ENCODE measurements at regions not wholly inside any gene's neighbourhood (a gene's known extent, or its start where the extent isn't known, plus 50 kb on each side); places are given as distances from the start of the nearest gene placed in this dataset.
A peak's percentile ranks its signal among the peaks of the same experiment; 100 is the strongest.
"Not testable (repeated sequence)": the region's sequence is repeated elsewhere in the genome, so short reads cannot be mapped to it uniquely, and the experiment has no call there.

DNA sequence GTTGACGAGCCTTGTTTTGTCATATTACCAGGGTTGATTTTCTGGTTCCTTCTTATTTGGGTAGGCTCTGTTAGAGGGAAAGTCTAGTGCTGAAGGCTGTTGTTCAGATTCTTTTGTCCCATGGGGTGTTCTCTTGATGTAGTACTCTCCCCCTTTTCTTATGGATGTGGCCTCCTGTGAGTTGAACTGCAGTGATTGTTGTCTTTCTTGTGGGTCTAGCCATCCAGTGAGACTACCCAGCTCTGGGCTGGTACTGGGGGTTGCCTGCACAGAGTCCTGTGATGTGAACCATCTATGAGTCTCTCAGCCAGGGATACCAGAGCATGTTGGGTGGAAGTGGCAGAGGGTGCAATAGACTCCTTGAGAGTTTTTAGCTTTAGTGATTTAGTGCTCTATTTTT is 680.6 kb downstream of the RFPL4B start:
- intact Hi-C loops (cut with DNase I), result no loop called here
- DNase-seq, result no peak

DNA sequence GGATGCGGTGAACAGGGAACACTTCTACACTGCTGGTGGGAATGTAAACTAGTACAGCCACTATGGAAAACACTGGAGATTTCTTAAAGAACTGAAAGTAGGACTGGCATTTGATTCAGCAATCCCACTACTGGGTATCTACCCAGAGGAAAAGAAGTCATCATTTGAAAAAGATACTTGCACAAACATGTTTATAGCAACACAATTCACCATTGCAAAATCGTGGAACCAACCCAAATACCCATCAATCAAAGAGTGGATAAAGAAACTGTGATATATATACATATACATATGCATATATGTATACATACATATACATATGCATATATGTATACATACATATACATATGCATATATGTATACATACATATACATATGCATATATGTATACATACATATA is 682.0 kb downstream of the RFPL4B start:
- DNase-seq; intact Hi-C loops (cut with DNase I): not testable (repeated sequence)

DNA sequence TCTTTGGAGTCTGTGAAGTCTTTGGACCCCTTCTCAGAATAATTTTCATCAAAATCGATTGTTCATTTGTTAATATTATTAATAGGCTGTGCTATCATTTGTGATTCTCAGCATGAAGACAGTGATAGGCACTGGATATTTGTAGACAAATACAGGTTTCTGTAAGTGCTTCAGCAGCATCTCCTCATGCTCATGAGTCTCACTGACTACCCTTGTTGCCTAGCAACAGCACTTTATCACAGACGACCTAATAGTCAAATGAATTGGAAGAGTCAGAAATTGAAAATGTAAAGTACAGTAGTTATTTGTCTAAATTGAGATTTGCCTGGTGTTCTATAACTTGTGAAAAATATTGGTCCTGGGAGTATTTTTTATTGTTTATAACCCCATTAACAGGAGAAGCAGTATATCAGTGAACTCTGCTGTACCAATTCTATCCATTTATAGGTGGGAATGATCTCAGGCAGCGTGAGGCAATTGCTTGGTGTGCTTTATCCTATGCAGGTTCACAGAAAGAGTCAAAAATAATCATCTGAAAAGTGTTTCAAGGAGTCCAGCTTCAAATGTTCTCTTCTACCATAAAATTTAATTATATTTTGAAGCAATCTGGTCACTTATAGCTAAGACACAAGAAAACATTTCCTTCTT is 684.6 kb downstream of the RFPL4B start:
- intact Hi-C loops (cut with DNase I), result no loop called here
- DNase-seq, result peak in 9 of 42 donors; percentile 16 to 74 (median 24)

DNA sequence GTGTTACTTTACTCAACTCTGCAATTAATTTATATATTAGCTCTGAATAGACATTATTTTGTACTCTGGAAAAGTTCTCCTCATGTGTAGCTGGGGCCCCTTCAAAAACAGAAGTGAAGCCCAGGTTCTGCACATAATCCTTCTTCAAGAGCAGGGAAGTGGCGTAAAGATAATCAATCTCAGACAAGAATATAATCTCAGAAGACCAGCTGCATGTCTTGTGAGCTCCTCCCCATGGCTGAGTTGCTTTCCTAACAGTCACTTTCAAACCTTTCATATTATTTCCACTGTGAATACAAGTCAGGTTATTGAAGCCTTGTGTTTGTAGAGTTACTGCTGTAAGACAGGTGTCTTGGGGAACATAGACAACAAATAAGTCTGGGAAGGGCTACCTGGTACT is 691.9 kb downstream of the RFPL4B start:
- intact Hi-C loops (cut with DNase I), result no loop called here
- no peak for DNase-seq

DNA sequence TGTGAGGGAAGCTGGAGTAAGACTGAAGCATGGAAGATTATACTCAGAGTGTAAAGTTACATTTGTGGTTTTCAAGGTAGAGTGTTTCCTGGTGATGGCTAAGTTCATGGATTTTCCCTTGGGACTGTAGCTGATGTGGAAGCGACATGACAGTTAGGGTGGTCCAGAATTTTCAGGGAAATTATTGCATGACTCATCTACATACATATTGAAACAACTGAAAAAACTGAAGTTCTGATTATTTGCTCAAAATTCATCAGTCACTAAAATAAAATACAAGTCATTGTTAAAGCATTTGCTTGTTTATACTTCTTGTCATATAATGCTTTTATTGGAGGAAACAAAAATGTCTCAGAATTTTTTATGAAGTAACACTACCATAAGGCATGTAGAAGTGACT is 700.0 kb downstream of the RFPL4B start:
- no peak for DNase-seq
- intact Hi-C loops (cut with DNase I), result no loop called here

DNA sequence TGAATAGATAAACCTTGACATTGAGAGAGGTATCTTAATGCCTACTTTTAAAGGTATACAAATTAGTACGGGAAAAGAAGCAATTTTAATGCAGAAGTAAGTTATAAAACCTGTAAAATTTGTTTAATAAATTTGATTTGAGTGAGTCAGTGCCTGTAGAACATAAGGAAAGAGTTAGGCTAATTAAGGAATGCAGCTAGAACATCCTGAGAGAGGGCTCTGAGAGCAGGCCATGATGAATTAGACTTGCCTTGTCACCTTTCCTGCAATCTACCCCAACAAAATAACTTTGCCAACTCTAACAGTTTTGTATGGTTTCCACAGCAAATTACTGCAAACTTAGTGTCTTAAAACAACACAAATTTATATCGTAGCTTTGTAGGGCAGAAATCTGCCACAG is 700.8 kb downstream of the RFPL4B start:
- intact Hi-C loops (cut with DNase I), result no loop called here
- no peak for DNase-seq

DNA sequence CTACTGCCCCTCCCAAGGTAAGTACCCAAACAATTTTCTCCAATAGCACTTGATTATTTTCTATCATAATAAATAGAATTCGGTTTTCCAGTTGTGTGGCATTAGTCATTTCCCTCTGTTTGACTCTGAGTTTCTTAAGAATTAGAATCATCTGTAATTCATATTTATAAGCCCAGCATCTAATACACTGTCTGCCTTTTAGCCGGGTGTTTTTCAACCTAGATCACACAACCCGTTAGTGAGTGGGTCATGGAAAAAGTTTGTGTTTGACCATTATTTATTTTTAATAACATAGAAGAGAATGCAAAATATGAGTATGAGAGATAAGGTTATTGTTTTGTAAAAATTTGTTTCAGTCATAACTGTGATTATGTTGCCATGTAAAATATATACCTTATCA is 701.6 kb downstream of the RFPL4B start:
- intact Hi-C loops (cut with DNase I), result no loop called here
- DNase-seq, result no peak

DNA sequence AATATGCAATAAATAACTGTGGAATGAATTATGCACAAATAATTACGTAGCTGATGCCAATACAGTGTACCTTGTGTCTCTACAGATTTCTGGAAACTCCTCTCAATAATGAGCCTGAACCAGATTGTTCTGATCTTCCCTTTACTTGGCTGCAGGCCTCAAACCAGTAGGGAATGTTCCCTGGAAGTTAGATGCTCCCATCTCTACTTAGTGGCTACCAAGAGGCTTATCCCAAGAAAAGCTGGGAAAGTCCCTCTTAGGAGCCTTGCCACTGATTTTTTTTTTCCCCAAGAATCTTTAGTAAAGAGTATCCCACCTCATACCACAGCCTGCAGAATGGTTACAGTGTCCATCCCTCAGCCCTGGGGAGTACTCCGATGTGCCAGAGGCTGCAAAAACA is 702.1 kb downstream of the RFPL4B start:
- no peak for DNase-seq
- intact Hi-C loops (cut with DNase I), result no loop called here

DNA sequence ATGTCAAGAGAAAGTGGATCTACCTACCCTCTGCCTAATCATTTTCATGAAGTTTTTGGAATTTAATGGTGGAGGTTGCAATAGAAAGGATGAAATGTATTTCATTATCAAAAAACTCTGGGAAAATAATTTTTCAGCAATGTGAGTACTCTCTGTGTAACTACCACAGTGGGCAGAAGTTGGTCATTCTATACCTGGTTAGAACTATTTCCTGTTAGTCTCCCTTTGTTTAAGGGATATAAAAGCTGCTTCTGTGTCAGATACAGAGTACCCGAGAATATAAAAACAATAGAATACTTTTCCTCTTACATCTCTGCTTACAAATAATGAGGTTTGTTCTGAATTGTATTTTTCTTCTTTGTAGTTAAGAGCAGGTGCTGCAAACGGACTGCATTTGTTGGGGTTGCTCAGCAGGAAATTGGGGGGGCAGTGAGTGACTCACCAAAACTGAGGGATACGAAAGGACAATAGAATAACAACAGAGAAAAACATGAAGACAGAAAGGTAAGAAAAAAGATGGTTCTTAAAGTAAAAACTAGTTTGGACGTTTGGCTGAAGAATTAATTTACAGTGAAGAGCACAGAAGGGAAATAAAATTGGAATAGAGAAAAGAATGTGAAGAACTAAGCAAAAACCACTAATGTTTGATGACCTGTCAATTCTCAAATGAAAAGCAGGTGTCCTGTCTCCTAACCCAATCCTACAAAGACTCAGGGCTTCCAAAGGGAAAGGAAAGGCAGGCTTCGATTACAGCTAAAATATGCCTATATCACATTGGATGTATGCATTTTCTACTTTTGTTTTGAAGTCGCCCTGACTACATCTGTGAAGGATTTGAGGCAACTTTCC is 703.1 kb downstream of the RFPL4B start:
- intact Hi-C loops (cut with DNase I), result no loop called here
- DNase-seq, result no peak

DNA sequence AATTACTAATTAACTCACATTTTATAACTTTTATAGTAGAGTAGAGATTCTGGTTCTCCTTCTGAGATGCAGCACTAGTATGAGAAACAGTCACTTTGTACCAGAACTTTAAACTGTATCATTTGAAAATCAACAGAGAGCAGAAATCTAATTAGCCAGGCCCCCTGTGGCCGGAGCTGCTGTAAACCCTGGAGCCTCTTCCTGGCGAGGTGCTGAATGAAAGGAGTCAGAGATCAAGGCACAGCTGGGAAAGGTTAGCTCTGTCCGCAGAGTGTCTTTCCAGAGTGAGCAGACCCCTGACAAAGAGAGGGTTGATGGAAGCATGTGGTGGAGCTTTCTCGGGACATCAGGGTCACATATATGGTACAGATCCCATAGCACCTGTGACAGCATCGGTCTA is 703.8 kb downstream of the RFPL4B start:
- intact Hi-C loops (cut with DNase I), result no loop called here

DNA sequence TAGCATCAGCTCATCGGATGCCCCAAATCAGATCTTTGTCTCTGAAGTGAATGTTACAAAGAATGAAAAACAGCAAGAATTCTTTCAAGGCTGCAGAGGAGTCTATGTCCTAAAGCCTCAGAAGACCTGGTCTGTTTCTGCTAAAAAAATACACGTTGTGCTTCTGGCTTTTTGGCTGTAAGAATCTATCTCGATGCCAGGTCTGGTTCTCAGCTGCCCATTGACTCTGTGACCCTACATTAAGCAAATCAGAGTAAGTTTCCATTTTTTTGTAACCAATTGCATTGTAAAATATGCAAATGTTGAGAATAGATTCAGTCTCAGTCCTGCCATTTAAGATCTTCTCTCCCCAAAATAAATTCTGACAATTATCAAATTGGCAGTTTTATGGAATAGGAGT is 705.4 kb downstream of the RFPL4B start:
- no peak for DNase-seq
- intact Hi-C loops (cut with DNase I), result no loop called here

More for the DNA sequence above, 703.8 kb downstream of the RFPL4B start:
- no peak for DNase-seq

DNA sequence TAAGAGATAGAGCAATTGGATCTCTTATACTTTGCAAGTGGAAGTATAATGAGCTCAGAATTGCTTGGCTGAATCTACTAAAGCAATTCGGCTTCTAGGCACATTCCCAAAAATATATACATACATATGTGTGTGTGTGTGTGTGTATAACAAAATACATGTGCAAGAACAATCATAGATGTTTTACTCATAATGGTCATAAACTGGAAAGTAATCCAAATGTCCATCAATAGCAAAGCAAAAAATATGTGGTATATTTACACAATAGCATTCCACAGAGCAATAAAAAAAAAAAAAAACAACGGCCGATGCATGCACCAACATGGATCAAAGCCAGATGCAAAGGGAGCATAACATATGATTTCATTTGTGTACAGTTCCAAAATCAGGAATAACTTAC is 707.9 kb downstream of the RFPL4B start:
- no peak for DNase-seq
- intact Hi-C loops (cut with DNase I), result no loop called here

DNA sequence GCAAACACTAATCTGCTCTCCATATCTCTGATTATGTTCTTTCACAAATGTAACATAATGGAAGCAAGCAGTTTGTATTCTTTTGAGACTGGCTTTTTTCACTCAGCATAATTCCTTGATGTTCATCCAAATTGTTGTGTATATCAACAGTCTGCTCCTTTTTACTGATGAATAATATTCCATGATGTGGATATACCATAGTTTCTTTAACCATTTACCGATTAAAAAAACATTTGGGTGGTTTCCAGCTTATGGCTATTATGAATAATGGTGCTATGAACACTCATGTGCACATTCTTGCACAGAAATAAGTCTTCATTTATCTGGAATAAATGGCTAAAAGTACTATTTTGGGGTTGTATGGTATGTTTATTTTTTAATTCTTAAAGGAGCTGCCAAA is 708.9 kb downstream of the RFPL4B start:
- intact Hi-C loops (cut with DNase I), result no loop called here
- DNase-seq, result no peak

DNA sequence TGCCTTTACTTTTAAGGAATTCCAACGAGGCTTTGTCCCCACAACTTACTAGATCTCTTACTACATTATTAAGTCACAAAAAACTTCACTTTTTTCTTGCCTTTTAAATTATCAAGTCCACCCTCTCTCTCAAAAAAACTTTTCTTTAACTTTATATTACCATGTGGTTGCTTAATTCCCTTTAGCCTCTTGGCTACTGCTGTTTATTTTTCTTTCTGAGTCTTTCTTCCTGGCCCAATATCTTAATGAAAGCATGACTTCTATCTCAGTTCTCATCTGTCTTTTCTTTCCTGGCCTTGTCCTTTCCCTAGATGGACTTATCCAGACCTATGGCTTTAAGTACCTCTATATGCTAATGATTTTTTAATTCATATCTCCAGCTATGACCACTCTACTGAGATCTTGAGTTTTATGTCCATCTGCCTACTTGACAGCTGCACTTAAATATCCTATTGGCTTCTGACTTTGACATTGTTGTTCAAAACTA is 710.5 kb downstream of the RFPL4B start:
- intact Hi-C loops (cut with DNase I), result no loop called here
- no peak for DNase-seq

DNA sequence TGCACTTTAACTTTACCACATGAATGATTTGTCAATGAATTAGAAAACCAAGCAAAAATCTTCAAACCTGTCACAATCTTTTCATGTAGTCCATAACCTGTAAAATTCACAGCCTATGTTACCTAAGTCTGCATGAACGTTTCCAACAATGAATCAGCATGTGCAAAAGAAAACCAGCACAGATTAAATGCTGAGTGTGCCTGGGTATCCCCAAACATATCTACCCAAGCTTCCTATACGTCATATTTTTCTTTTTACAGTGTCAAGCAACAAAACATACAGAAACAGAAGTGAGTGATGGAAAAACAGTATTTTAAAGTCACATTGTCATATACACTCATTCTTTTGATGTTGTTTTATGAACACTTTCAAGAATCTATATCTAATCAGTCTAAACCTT is 713.5 kb downstream of the RFPL4B start:
- DNase-seq, result no peak
- intact Hi-C loops (cut with DNase I), result no loop called here

DNA sequence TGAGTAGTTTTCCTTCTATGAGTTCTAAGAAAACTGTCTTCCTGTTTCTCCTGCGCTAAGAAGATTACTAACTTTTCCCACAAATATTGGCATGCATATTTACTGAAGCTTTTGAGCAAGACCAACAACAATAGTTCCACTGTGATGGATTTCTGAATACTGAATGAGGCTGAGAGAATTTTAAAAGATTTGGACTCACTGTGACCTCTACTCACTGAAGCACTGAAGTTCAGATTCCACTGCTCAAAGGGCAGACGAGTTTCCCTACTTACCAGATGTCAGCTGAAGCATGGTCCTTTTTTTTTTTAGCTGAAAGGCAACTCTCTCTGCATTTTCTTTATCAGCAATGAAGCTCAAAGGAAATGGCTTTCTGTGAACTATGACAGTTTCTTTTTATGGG is 718.5 kb downstream of the RFPL4B start:
- DNase-seq, result peak in 1 of 42 donors; percentile 6
- intact Hi-C loops (cut with DNase I), result no loop called here

DNA sequence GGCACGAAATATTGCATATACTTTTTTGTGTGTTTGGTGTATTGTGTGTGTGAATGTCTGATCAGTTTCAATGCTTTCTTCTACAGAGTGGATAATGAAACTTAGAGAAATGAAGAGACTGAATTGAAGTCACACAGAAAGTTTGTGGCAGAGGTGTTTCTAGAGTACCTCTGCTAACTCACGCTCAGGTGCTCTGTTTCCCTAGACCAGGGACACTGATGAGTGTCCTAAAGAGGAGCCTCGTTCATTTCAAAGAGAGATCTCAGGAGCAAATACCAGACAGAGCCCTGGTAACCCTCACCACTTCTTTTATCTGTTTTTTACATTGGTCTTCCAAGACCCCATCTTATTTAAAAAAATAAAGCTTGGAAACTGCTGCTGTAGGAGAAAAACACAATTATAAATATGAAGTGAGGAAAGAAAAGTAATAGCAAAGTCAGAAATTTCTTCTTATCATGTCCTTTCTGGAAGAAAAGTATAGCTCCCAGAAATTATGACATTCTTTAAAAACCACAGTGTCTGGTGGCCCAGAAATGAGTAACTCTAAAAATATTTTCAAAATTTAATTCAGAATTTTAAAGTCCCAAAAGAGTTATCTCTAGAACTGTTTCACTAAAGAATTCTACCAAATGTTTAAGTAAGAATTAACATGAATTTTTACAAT is 720.6 kb downstream of the RFPL4B start:
- intact Hi-C loops (cut with DNase I), result no loop called here
- no peak for DNase-seq

DNA sequence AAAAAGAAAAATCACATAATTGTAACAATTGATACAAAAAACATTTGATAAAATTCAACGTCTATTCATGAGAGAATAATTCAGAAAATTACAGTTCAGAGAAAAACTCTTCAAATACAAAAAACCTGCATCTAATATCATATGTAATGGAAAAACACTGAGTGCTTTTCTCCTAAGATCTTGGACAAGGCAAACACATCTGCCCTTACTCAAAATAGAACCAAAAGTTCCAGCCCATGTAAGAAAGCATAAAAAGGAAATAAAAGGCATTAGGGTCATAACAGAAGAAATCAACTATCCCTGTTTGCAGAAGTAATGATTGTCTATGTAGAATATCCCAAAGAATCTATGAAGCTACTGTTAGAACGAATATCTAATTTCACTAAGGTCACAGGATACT is 721.4 kb downstream of the RFPL4B start:
- intact Hi-C loops (cut with DNase I), result no loop called here
- DNase-seq, result no peak

DNA sequence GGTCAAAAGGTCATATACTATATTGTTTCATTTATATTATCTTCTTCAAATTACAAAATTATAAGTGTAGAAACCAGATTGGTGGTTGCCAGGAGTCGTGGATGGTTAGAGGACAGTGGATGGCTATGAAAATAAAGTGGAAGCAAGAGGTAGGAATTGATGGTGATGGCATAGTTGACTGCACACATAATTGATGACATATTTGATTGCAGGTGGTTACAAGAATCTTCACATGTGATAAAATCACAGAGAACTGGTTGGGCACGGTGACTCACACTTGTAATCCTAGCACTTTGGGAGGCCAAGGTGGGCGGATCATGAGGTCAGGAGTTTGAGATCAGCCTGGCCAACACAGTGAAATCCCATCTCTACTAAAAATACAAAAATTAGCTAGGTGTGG is 723.6 kb downstream of the RFPL4B start:
- DNase-seq; intact Hi-C loops (cut with DNase I): not testable (repeated sequence)

DNA sequence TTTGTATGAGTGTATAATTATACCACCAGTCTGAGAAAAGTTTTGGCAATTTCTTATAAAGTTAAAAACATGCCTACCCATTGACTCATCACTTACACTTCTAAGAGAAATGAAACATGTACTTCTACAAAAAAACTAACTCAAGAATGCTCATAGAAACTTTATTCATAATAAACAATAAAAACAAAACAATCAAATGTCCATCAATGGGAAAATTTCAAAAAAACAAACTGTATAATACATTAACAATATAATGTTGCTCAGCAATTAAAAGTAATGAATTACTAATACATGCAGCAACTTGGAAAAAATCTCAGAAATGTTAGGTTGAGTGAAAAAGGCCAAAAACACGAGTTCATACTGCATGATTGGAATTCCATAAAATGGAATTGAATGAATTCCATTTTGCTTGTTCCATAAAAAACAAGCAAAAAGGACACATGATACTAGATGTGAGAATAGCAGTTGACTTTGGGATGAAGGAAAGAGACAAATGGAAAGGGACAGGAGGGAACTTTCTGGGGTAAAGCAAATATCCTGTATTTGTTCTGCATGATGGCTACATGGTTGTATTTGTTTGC is 726.6 kb downstream of the RFPL4B start:
- no peak for DNase-seq
- intact Hi-C loops (cut with DNase I), result no loop called here
